Osteocyte (in vitro differentiated cells): ENCODE measurements at regions not wholly inside any gene's neighbourhood (a gene's known extent, or its start where the extent isn't known, plus 50 kb on each side); places are given as distances from the start of the nearest gene placed in this dataset.

Experiments
- DNase-seq: peaks from one replicate; pipeline ENCODE4 v3.0.0; 2021; ENCODE audit warnings: mixed read lengths; ENCODE audit not compliant: unreplicated experiment; ENCODE audit errors: extremely low spot score
- H3K27ac Mint-ChIP-seq: one replicate; pipeline ENCODE4 v1.8.0; 2021; ENCODE audit warnings: mild to moderate bottlenecking, mixed read lengths; ENCODE audit not compliant: unreplicated experiment
- H3K27me3 Mint-ChIP-seq: one replicate; pipeline ENCODE4 v1.8.0; 2021; ENCODE audit warnings: mixed read lengths; ENCODE audit not compliant: unreplicated experiment
- H3K36me3 Mint-ChIP-seq: one replicate; pipeline ENCODE4 v1.8.0; 2021; ENCODE audit warnings: mixed read lengths; ENCODE audit not compliant: unreplicated experiment
- H3K4me1 Mint-ChIP-seq: one replicate; pipeline ENCODE4 v1.8.0; 2021; ENCODE audit warnings: mixed read lengths; ENCODE audit not compliant: unreplicated experiment
- H3K4me3 Mint-ChIP-seq: one replicate; pipeline ENCODE4 v1.8.0; 2021; ENCODE audit warnings: mild to moderate bottlenecking, moderate library complexity, mixed read lengths; ENCODE audit not compliant: unreplicated experiment
- H3K9me3 Mint-ChIP-seq: one replicate; pipeline ENCODE4 v1.8.0; 2021; ENCODE audit warnings: mixed read lengths; ENCODE audit not compliant: unreplicated experiment
- TF ChIP-seq, protein P1 (sequence below): fragments of 200-600 bp; sonication (generic); IDR thresholded peaks from 2 replicates; pipeline ENCODE4 v1.5.0; 2021; ENCODE audit warnings: antibody characterized with exemption, mild to moderate bottlenecking, moderate library complexity

DNA sequence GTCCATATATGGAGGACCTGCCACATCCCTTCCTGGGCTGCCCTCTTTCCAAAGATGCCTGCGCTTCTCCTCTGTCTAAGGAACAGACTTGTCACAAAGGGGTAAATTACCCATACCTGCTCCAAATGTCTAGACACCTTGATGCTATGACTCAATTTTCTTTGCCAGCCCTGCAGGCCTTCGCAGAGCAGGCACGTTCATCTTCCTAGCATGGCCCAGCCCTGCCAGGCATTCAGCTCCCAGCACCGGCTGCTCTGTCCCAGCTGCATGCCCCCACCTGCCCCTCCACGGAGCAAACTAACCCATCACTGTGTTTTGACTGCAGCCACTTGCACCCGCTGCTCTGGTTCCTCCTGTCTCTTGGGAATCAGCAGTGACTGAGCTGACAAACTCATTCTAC is 526.1 kb downstream of the MIAT start:
- TF ChIP-seq, protein P1, sequence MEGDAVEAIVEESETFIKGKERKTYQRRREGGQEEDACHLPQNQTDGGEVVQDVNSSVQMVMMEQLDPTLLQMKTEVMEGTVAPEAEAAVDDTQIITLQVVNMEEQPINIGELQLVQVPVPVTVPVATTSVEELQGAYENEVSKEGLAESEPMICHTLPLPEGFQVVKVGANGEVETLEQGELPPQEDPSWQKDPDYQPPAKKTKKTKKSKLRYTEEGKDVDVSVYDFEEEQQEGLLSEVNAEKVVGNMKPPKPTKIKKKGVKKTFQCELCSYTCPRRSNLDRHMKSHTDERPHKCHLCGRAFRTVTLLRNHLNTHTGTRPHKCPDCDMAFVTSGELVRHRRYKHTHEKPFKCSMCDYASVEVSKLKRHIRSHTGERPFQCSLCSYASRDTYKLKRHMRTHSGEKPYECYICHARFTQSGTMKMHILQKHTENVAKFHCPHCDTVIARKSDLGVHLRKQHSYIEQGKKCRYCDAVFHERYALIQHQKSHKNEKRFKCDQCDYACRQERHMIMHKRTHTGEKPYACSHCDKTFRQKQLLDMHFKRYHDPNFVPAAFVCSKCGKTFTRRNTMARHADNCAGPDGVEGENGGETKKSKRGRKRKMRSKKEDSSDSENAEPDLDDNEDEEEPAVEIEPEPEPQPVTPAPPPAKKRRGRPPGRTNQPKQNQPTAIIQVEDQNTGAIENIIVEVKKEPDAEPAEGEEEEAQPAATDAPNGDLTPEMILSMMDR: no peak

GRCh38 chr22:27185099-27185709 is 527.8 kb downstream of the MIAT start:
- Mint-ChIP-seq H3K36me3 (no peaks in the 10 kb centered on the region), H3K4me1 (peaks cover 2% of the 10 kb centered on the region), H3K27me3 (no peaks in the 10 kb centered on the region), H3K9me3 (no peaks in the 10 kb centered on the region), H3K27ac (no peak overlapping the region), H3K4me3 (no peak overlapping the region)
- DNase-seq: no peak
- TF ChIP-seq, protein P1: no peak

More for the DNA sequence above, 526.1 kb downstream of the MIAT start:
- H3K4me3 Mint-ChIP-seq: no peak overlapping the region
- H3K9me3 Mint-ChIP-seq: no peaks in the 10 kb centered on the region
- H3K27ac Mint-ChIP-seq: no peak overlapping the region
- H3K36me3 Mint-ChIP-seq: no peaks in the 10 kb centered on the region
- H3K27me3 Mint-ChIP-seq: no peaks in the 10 kb centered on the region
- DNase-seq: no peak
- peaks cover 2% of the 10 kb centered on the region for H3K4me1 Mint-ChIP-seq

- Mint-ChIP-seq H3K27ac (no peak overlapping the region), H3K27me3 (no peaks in the 10 kb centered on the region), H3K4me3 (no peak overlapping the region), H3K36me3 (peaks cover 3% of the 10 kb centered on the region), H3K4me1 (peaks cover 4% of the 10 kb centered on the region), H3K9me3 (peaks cover 2% of the 10 kb centered on the region)
- TF ChIP-seq, protein P1: no peak
- no peak for DNase-seq
Observed at GRCh38 chr22:27185760-27186302, 528.4 kb downstream of the MIAT start.

GRCh38 chr22:27186643-27187042 is 529.3 kb downstream of the MIAT start:
- Mint-ChIP-seq H3K27ac (no peak overlapping the region), H3K27me3 (no peaks in the 10 kb centered on the region), H3K9me3 (peaks cover 10% of the 10 kb centered on the region), H3K36me3 (peaks cover 3% of the 10 kb centered on the region), H3K4me3 (no peak overlapping the region), H3K4me1 (peaks cover 4% of the 10 kb centered on the region)
- TF ChIP-seq, protein P1: no peak
- DNase-seq: no peak

DNA sequence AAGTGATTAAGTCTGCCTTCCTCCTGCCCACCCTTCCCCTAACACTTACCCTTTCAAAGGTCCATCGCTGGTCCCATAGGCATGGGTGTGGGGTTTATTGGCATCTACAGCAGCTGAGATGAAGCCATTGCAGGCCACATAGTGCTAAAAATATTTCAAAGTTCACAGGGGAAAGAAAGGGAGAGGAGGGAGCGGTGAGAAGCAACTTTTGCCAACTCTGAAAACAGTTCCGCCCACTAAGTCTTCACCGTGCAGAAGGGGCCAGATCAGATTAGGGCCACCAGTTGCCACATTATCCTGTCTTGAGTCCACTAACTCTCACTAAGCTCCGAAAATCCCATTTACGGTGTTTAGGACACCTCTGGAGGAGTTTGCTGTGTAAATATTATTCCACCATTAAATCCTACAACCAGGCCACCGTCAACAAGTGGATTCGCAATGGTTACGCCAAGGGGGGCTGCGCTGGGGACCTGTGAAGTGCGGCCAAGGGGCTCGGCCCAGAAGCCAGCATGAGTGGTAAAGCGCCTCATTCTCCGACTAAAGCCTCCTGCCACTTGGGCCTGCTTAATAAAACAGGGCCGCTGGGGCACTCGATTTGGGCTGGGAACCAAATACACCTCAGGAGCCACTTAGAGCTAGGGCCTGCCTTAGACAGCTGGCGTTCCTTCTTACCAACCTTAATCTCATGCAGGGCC is 534.9 kb downstream of the MIAT start:
- DNase-seq: no peak
- H3K4me1 Mint-ChIP-seq: peaks cover 26% of the 10 kb centered on the region
- no peak overlapping the region for H3K4me3 Mint-ChIP-seq
- H3K36me3 Mint-ChIP-seq: peaks cover 3% of the 10 kb centered on the region
- TF ChIP-seq, protein P1: no peak
- H3K27me3 Mint-ChIP-seq: no peaks in the 10 kb centered on the region
- H3K9me3 Mint-ChIP-seq: peaks cover 10% of the 10 kb centered on the region
- H3K27ac Mint-ChIP-seq: no peak overlapping the region
